K562 (cell line): ENCODE measurements at regions not wholly inside any gene's neighbourhood (a gene's known extent, or its start where the extent isn't known, plus 50 kb on each side); places are given as distances from the start of the nearest gene placed in this dataset.

Experiments
- ATAC-seq: fragments of 200-7000 bp; cut with Tn5 transposase; 3 replicates; pipeline ENCODE4 v1.9.1; 2020; ENCODE audit warnings: moderate library complexity
- BruUV-seq: library from RNA; stranded (reverse); fragments of 400-500 nt; replicated peaks from 2 replicates; lab custom pipeline; 2021; lab: Mats Ljungman, UMichigan
- CTCF ChIA-PET: fragments of 300-600 bp; formaldehyde crosslinking; extraction: SDS; loops from one replicate; lab custom pipeline; 2021; ENCODE audit warnings: low intra/inter-chr PET ratio; lab: Yijun Ruan, JAX
- POLR2A ChIA-PET: fragments of 300-600, 350-650 bp; sonication (Branson Sonifier 250); formaldehyde crosslinking; extraction: SDS; loops from one replicate; lab custom pipeline; 2021; ENCODE audit warnings: antibody characterized with exemption, inconsistent platforms; lab: Yijun Ruan, JAX
- DNase-seq, 4 experiments: peaks; one replicate each; pipeline versions ENCODE4 v3.0.0 to v3.0.0-alpha.2; 2011 to 2018; ENCODE audit warnings: low spot score in 3 of 4, mixed read lengths in 3 of 4; ENCODE audit errors: extremely low read depth in 1 of 4
- FAIRE-seq: peaks from 2 replicates; lab custom pipeline; 2011; peaks lifted over from hg19 to GRCh38; lab: Jason Lieb, UNC
- H2AFZ ChIP-seq: 2 replicates; pipeline ENCODE4 v1.6.0; 2011; ENCODE audit warnings: low read depth, low read length, control low read depth, inconsistent platforms
- H3K27ac ChIP-seq: fragments of 200-600 bp; 3 replicates; pipeline ENCODE4 v1.8.0; 2011; ENCODE audit warnings: low read depth, mild to moderate bottlenecking, control low read depth, inconsistent platforms, low read length, moderate library complexity, mixed read lengths; ENCODE audit errors: extremely low read depth
- H3K27me3 ChIP-seq, 2 experiments: fragments of 300-600 bp in 1 of 2; 2 replicates in 1 of 2; 3 replicates in 1 of 2; pipeline versions ENCODE4 v1.6.0 to v1.8.0; 2011; ENCODE audit warnings: inconsistent platforms in 2 of 2, low read length in 2 of 2, mild to moderate bottlenecking in 1 of 2, mixed read lengths in 1 of 2, moderate library complexity in 1 of 2; ENCODE audit not compliant: control insufficient read depth in 2 of 2, insufficient read depth in 2 of 2
- H3K36me3 ChIP-seq: fragments of 300-600 bp; 3 replicates; pipeline ENCODE4 v1.8.0; 2011; ENCODE audit warnings: mild to moderate bottlenecking, low read length, inconsistent platforms; ENCODE audit not compliant: control insufficient read depth, insufficient read depth
- H3K4me1 ChIP-seq, 2 experiments: fragments of 200-600 bp in 1 of 2; replicated peaks in 1 of 2; 2 replicates in 1 of 2; 3 replicates in 1 of 2; pipeline versions ENCODE4 v1.5.1 to v1.8.0; 2011; ENCODE audit warnings: inconsistent platforms in 2 of 2, low read length in 2 of 2, mild to moderate bottlenecking in 1 of 2, mixed read lengths in 1 of 2, moderate library complexity in 1 of 2; ENCODE audit not compliant: control insufficient read depth in 2 of 2, insufficient read depth in 2 of 2
- H3K4me2 ChIP-seq: 2 replicates; pipeline ENCODE4 v1.6.1; 2011; ENCODE audit warnings: low read length, control low read depth, inconsistent platforms, mixed read lengths; ENCODE audit not compliant: insufficient read depth
- H3K4me3 ChIP-seq: fragments of 200-600 bp; sonication (generic), shearing (Covaris generic); 2 replicates; pipeline ENCODE4 v1.5.1; 2016; ENCODE audit warnings: control low read depth, inconsistent platforms
- H3K79me2 ChIP-seq: fragments of 200-600 bp; 3 replicates; pipeline ENCODE4 v1.8.0; 2011; ENCODE audit warnings: low read length, inconsistent platforms; ENCODE audit not compliant: control insufficient read depth, insufficient read depth
- H3K9ac ChIP-seq, 2 experiments: 2 replicates each; pipeline versions ENCODE4 v1.6.0 to v1.6.1; 2011; ENCODE audit warnings: low read depth in 2 of 2, low read length in 2 of 2, control low read depth in 1 of 2, inconsistent platforms in 1 of 2, mild to moderate bottlenecking in 1 of 2, mixed read lengths in 1 of 2; ENCODE audit not compliant: insufficient read depth in 1 of 2
- H3K9me1 ChIP-seq: one replicate; pipeline ENCODE4 v1.6.0; 2011; ENCODE audit warnings: inconsistent platforms, mild to moderate bottlenecking, low read length, moderate library complexity; ENCODE audit not compliant: control insufficient read depth, insufficient read depth
- H3K9me3 ChIP-seq: replicated peaks from 2 replicates; pipeline ENCODE4 v1.5.1; 2011; ENCODE audit warnings: low read depth, low read length, inconsistent platforms; ENCODE audit not compliant: control insufficient read depth, insufficient read depth
- H4K20me1 ChIP-seq: replicated peaks from 2 replicates; pipeline ENCODE4 v1.6.1; 2011; ENCODE audit warnings: low read length, inconsistent platforms, mixed read lengths; ENCODE audit not compliant: control insufficient read depth, insufficient read depth
- CEBPG ChIP-seq, 3 experiments: fragments of 200-800 bp in 1 of 3; sonication (Bioruptor generic) in 1 of 3; sonication (generic) in 1 of 3; formaldehyde crosslinking in 1 of 3; IDR thresholded peaks in 2 of 3; conservative IDR thresholded peaks in 1 of 3; 2 replicates each; pipeline versions ENCODE4 v1.6.1 to v1.8.0; 2016 to 2022; ENCODE audit warnings: missing compliant biosample characterization in 2 of 3, missing genetic modification characterization in 2 of 3, mild to moderate bottlenecking in 1 of 3, missing genetic modification reagents in 1 of 3
- IRF2 ChIP-seq: sonication (generic); formaldehyde crosslinking; IDR thresholded peaks from 2 replicates; pipeline ENCODE4 v1.8.1; 2022; ENCODE audit warnings: mild to moderate bottlenecking, missing genetic modification reagents
- ZFPM2 ChIP-seq: fragments of 250-450 bp; sonication (Bioruptor Pico); IDR thresholded peaks from 2 replicates; pipeline ENCODE4 v1.5.1; 2022; ENCODE audit warnings: mild to moderate bottlenecking
- ZNF133 ChIP-seq: fragments of 250-450 bp; sonication (Bioruptor Pico); IDR thresholded peaks from 2 replicates; pipeline ENCODE4 v1.4.0; 2020; ENCODE audit warnings: mild to moderate bottlenecking
- WGBS: fragments of 100-300 bp; shearing (Covaris generic); methylation state at CpG from one replicate; pipeline ENCODE4 v1.1.6; 2016; ENCODE audit warnings: low coverage, mixed read lengths; ENCODE audit not compliant: insufficient coverage; ENCODE audit errors: missing lambda C conversion rate; 5-methylcytosine and 5-hydroxymethylcytosine counted together
- in situ Hi-C: fragments of 300-500 bp; cut with MboI; formaldehyde crosslinking; loops from 4 replicates; pipeline ENCODE4 v1.15.0; 2018; ENCODE audit warnings: inconsistent platforms, mixed read lengths
- intact Hi-C: fragments of 100-400 bp; cut with micrococcal nuclease; formaldehyde crosslinking; loops from 2 replicates; pipeline ENCODE4 v1.14.2; 2022
- TF ChIP-seq, protein P1 (sequence below), 2 experiments: fragments of 450-650 bp; formaldehyde crosslinking in 1 of 2; IDR thresholded peaks; 2 replicates each; pipeline versions ENCODE4 v1.4.0 to v1.6.1; 2014 to 2020; ENCODE audit warnings: mild to moderate bottlenecking in 2 of 2, borderline replicate concordance in 1 of 2, low read depth in 1 of 2

DNA sequence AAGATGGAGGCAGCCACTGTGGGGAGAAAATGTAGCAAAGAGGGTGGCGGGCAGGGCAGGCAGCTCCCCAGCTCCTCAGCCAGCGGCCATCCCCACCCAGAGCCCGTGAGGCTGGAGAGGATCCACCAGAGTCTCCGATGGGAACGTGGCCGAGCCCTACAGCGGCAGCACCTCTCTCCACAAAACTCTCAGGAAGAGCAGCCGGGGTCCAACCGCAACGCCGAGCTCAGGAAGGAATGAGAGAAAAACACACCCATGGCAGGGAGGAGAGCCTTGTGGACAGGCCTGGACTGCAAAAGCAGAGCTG is 54.0 kb upstream of the ADGRA1 start:
- CTCF ChIA-PET = no interaction called here
- Histone ChIP-seq H3K9me1 (no peaks in the 10 kb centered on the region), H3K4me2 (no peak overlapping the region), H3K4me3 (no peak overlapping the region), H3K79me2 (no peaks in the 10 kb centered on the region), H3K27ac (no peak overlapping the region), H4K20me1 (no peaks in the 10 kb centered on the region), H3K36me3 (no peaks in the 10 kb centered on the region), H2AFZ (no peak overlapping the region), H3K4me1 (no peaks in the 10 kb centered on the region), H3K9me3 (no peaks in the 10 kb centered on the region), H3K27me3 (peaks cover 5 to 69% of the 10 kb centered on the region in 2 experiments), H3K9ac (no peak overlapping the region)
- ATAC-seq = no peak
- DNase-seq = no peak
- POLR2A ChIA-PET = no interaction called here
- no TSS peak for BruUV-seq
- 0% methylated on average over 6 of the region's 11 CpGs for WGBS
- intact Hi-C loops = no loop called here
- in situ Hi-C loops = no loop called here
- TF ChIP-seq, protein P1, sequence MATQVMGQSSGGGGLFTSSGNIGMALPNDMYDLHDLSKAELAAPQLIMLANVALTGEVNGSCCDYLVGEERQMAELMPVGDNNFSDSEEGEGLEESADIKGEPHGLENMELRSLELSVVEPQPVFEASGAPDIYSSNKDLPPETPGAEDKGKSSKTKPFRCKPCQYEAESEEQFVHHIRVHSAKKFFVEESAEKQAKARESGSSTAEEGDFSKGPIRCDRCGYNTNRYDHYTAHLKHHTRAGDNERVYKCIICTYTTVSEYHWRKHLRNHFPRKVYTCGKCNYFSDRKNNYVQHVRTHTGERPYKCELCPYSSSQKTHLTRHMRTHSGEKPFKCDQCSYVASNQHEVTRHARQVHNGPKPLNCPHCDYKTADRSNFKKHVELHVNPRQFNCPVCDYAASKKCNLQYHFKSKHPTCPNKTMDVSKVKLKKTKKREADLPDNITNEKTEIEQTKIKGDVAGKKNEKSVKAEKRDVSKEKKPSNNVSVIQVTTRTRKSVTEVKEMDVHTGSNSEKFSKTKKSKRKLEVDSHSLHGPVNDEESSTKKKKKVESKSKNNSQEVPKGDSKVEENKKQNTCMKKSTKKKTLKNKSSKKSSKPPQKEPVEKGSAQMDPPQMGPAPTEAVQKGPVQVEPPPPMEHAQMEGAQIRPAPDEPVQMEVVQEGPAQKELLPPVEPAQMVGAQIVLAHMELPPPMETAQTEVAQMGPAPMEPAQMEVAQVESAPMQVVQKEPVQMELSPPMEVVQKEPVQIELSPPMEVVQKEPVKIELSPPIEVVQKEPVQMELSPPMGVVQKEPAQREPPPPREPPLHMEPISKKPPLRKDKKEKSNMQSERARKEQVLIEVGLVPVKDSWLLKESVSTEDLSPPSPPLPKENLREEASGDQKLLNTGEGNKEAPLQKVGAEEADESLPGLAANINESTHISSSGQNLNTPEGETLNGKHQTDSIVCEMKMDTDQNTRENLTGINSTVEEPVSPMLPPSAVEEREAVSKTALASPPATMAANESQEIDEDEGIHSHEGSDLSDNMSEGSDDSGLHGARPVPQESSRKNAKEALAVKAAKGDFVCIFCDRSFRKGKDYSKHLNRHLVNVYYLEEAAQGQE (IDR thresholded peaks at IDR 0.05; ENCODE audit: borderline replicate concordance) = no peak
- TF ChIP-seq, protein P1 (CRISPR knock-in tag; IDR thresholded peaks at IDR 0.05; ENCODE audit: low read depth) = no peak
- TF ChIP-seq ZNF133 (CRISPR knock-in tag) (no peak), IRF2 (CRISPR knock-in tag) (no peak), ZFPM2 (no peak), CEBPG (CRISPR knock-in tag; IDR thresholded peaks at IDR 0.05) (no peak), CEBPG (tag; conservative IDR thresholded peaks at IDR 0.05 in 1 of 2, IDR thresholded peaks at IDR 0.05 in 1 of 2) (no peak)
- FAIRE-seq = no peak
